HG02938 (cell line): ENCODE measurements at regions not wholly inside any gene's neighbourhood (a gene's known extent, or its start where the extent isn't known, plus 50 kb on each side); places are given as distances from the start of the nearest gene placed in this dataset.

Experiments used
- ATAC-seq: cut with Tn5 transposase; IDR thresholded peaks from one replicate; pipeline ENCODE4 v1.9.1; 2021; ENCODE audit warnings: mild to moderate bottlenecking, moderate library complexity; ENCODE audit not compliant: unreplicated experiment

GRCh38 chr1:172946814-172947507 lies 103.8 kb downstream of the TNFSF18 start:
- no peak for ATAC-seq

GRCh38 chr1:172948457-172948856 lies 102.3 kb downstream of the TNFSF18 start:
- ATAC-seq: no peak

GRCh38 chr1:172949096-172949495 lies 101.6 kb downstream of the TNFSF18 start:
- no peak for ATAC-seq

- ATAC-seq: no peak
Measured at GRCh38 chr1:172950528-172950927, 100.2 kb downstream of the TNFSF18 start.

- ATAC-seq: no peak
Measured at GRCh38 chr1:172951730-172952365, 98.9 kb downstream of the TNFSF18 start.

- ATAC-seq: no peak
Measured at GRCh38 chr1:172952516-172952915, 98.2 kb downstream of the TNFSF18 start.

GRCh38 chr1:172954476-172955150 lies 96.1 kb downstream of the TNFSF18 start:
- no peak for ATAC-seq

GRCh38 chr1:172955161-172955815 lies 95.5 kb downstream of the TNFSF18 start:
- ATAC-seq: no peak

DNA sequence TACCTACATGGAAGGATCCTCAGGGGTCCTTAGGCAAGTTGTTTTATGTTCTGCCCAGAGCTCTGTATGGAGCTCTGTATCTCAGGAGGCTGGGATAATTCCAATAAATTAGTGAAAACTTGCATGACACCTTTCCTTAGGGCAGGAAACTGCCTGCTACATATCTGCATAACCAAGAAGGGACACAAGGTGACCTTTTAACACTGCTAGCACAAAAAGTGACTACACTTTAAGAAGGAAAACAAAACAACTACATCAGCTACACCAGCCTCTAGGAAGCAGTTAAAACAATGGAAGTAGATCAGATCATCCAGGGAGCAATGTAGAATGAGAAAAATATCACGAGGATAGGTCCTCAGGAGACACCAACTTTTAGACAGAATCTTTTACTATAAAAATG lies 93.9 kb downstream of the TNFSF18 start:
- no peak for ATAC-seq

DNA sequence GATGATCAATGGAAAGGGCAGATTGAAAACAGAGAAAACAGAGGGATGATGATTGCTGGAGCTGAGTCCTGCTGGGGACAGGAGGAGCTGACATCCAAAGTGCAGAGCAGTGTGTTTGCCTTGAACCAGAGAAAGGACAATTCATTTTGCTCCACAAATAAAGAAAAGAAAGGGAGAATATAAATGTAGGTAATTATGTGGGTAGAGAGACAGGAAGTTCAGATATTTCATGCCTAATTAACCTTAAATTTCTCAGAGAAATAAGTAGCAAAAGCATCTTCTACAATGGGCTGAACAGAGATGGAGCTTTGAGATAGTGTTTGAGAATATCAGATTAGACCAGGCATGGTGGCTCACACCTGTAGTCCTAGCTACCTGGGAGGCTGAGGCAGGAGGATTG lies 93.2 kb downstream of the TNFSF18 start:
- ATAC-seq: no peak

DNA sequence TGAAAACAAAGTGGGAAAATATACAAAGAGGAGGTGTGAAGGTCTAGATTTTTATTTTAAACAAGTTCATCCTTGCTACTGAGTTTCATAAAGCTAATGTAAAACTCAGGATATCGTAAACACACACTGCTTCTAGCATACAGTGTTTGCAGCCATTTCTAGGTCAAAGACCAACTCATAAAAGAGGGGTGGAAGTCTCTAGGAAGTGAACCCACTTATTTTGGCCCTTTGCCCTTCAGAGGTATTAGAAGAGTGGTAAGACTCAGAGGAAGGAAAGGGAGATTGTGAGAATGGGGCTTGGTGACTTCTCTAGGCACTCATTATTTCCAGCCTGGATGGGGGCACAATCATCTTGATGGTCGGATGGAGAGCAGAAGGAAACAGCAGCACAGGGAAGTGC lies 91.2 kb downstream of the TNFSF18 start:
- no peak for ATAC-seq

- ATAC-seq: no peak
Measured at GRCh38 chr1:172960019-172960418, 90.7 kb downstream of the TNFSF18 start.

DNA sequence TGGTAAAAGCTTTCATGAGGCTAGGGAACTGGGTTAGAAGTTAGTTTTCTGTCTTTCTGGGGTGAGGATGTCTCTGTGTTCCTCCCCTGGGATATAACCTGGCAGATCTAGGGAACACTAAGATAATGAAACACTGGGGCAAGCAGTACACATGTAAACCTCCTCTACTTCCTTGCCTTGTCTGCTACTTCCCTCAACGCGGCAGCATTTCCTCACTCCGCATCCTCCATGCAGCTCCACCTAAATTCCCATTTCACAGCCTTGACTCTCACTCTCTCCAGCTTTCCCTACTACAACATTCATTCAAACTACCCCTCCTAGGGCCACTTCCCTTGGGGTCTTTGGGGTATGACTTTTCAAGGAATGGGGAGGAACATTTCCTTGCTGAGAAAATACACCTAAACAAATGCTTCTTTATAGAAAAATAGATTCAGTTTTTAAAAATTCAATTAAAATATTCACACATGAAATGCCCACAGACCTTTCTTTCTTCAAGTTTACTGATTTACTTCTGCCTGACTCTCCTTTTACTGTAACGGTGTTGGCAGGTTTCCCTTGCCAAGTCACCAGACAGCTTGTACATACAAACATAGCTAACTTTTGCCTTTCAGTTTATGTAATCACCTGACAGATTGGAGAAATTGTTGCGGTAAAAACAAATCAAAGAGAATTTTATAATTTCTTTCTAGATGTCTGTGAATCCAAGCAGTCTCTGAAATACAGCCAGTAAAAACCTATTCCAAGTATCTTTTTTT lies 90.1 kb downstream of the TNFSF18 start:
- ATAC-seq: no peak

- ATAC-seq: no peak
Measured at GRCh38 chr1:172964864-172965263, 85.9 kb downstream of the TNFSF18 start.

DNA sequence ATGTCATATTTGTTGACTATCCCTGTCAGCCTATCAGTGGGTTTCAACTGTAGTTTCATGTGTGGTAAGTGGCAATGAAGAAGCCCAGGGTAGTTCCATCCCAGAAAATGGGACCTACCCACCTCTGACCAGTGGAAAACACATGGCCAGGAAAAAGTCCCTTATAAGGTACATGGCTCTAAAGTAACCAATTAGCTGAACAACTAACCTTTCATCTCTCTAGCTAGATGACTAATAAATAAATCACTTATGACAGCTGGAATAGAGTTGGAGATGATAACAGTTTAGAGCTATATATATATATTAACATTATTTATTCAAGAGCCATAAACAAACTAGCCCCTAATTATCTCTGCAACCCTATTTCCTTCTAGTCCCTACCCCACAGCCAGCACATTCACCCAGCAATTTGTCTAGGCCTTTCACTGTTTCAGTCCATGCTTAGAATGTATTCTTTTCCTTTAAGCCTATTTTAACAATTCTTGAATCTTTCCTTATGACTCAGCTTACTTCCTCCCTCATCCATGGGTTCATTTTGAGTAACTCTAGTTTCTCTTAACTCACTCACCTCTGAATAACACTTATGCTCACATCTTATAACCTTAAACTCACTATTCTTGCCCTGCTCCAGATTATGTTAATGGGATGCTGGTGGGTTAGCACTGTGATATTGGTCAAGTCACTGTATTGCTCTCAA lies 83.7 kb downstream of the TNFSF18 start:
- ATAC-seq: no peak

- no peak for ATAC-seq
Measured at GRCh38 chr1:172967936-172968335, 82.8 kb downstream of the TNFSF18 start.

DNA sequence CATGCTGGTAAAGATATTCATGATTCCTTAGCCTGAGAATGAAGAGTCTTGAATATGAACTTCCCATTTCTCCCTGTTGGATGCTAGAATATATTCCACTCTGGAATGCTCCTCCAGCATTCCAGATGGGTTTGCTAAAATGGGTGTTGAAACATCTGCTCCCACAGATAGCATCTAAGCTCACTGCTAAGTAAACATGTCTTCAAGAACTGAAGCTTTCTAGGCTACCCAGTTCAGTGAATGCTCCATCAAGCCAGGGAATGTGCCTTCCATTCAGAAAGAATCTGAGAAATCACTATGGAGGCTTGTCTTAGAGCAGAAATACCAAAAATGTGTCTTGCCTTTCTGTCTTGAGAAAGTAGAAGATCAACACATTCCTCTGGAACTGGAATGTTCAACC lies 81.1 kb downstream of the TNFSF18 start:
- no peak for ATAC-seq

DNA sequence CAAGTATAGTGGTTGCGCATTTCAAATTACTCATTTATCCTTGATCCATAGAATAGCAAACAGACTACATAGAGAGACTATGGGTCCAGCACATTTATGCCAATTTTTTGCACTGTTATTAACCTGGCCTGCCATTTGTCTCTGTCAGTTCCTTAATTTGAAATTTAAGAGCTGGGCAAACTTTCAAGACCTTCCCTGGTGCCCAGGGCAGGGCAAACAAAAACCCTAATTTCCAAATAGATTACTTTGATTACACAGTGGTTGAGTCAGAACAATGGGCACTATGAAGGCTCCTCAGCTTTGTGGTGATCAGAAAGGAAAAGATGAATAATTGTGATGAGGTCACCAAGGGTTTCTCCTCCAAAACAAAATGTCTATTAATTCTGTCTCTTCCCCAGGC lies 80.6 kb downstream of the TNFSF18 start:
- no peak for ATAC-seq

DNA sequence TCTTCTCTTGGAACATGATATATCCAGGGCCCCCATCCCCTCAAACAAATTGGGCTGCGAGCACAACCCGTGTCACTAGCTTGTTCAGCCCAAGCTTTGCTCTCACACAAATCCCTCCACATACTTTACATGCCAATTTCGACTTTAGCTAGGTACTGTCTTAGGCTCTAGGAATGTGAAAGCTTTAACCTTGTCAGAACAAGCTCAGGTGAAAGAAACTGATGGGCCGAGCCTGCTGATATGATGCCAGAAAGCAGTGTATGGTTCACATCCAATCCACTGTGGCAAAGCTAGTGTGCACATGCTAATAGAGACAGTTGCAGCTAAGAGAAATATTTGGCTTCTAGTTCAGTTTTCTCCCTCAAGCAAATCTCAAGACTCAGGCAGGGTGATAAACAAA lies 79.5 kb downstream of the TNFSF18 start:
- no peak for ATAC-seq

DNA sequence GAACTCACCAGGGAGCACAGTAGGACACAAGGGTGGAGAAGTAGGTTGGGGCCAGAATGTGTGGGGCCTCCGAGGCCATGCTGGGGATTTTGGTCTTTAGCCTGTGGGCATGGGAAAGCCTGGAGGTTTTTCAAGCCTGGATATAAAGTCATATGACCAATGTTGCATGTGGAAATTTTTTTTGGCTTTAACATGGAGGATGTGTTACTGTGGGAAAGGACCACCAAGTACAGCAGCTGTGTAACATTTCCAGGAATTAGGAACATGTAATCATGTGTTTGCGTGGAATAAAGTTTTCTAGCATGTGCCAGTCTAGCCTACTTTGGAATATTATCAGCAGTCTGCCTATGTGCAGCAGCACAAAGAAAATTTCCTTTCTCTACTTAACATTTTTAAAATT lies 78.5 kb downstream of the TNFSF18 start:
- ATAC-seq: no peak
